ENCODE measurements at regions not wholly inside any gene's neighbourhood (a gene's known extent, or its start where the extent isn't known, plus 50 kb on each side); places are given as distances from the start of the nearest gene placed in this dataset.

- H3K36me3 ChIP-seq (ENCODE audit: control insufficient read depth, insufficient read depth, low read length): no peaks in the 10 kb centered on the region
- Mint-ChIP-seq H3K27ac (no peak overlapping the region), H3K27me3 (ENCODE audit: insufficient read depth) (no peaks in the 10 kb centered on the region), H3K4me3 (no peak overlapping the region), H3K4me1 (peaks cover 21% of the 10 kb centered on the region), H3K9me3 (peaks cover 1% of the 10 kb centered on the region), H3K36me3 (ENCODE audit: low read depth) (no peaks in the 10 kb centered on the region)
- H3K9ac ChIP-seq (ENCODE audit: extremely low read depth, low read length, poor library complexity, severe bottlenecking): no peak overlapping the region
- no peaks in the 10 kb centered on the region for H3K9me3 ChIP-seq (ENCODE audit: control insufficient read depth, low read length)
- no peak overlapping the region for H3K4me3 ChIP-seq (ENCODE audit: low read length)
- WGBS, 2 experiments (ENCODE audit: insufficient coverage in 1 of 2, insufficient read length in 1 of 2): 94 to 100% methylated on average over 2 to 3 of the region's 4 CpGs
- no peak overlapping the region for H3K27ac ChIP-seq (ENCODE audit: low read depth, low read length)
- H3K27me3 ChIP-seq (ENCODE audit: control insufficient read depth, insufficient read depth, low read length, poor library complexity, severe bottlenecking): no peaks in the 10 kb centered on the region
- peaks cover 6% of the 10 kb centered on the region for H3K4me1 ChIP-seq (ENCODE audit: control insufficient read depth, insufficient read depth, low read length)
- no peak for TF ChIP-seq CTCF (conservative IDR thresholded peaks at IDR 0.05)
- DNase-seq: no peak
These were observed 893.8 kb upstream of the ACO1 start for GRCh38 chr9:31490551-31491106.

- Histone ChIP-seq H3K4me3 (ENCODE audit: low read length) (no peak overlapping the region), H3K27ac (ENCODE audit: low read depth, low read length) (peak overlapping the region; percentile 6), H3K9ac (ENCODE audit: extremely low read depth, low read length, poor library complexity, severe bottlenecking) (no peak overlapping the region), H3K4me1 (ENCODE audit: control insufficient read depth, insufficient read depth, low read length) (peaks cover 2% of the 10 kb centered on the region), H3K27me3 (ENCODE audit: control insufficient read depth, insufficient read depth, low read length, poor library complexity, severe bottlenecking) (no peaks in the 10 kb centered on the region), H3K9me3 (ENCODE audit: control insufficient read depth, low read length) (peaks cover 8% of the 10 kb centered on the region), H3K36me3 (ENCODE audit: control insufficient read depth, insufficient read depth, low read length) (no peaks in the 10 kb centered on the region)
- H3K9me3 Mint-ChIP-seq: peaks cover 16% of the 10 kb centered on the region
- H3K27me3 Mint-ChIP-seq (ENCODE audit: insufficient read depth): no peaks in the 10 kb centered on the region
- 70 to 100% methylated on average over 1 of the region's 1 CpG for WGBS, 2 experiments (ENCODE audit: insufficient coverage in 1 of 2, insufficient read length in 1 of 2)
- no peak overlapping the region for H3K27ac Mint-ChIP-seq
- peaks cover 8% of the 10 kb centered on the region for H3K4me1 Mint-ChIP-seq
- no peak for TF ChIP-seq CTCF (conservative IDR thresholded peaks at IDR 0.05)
- DNase-seq: no peak
- H3K4me3 Mint-ChIP-seq: no peak overlapping the region
- peaks cover 5% of the 10 kb centered on the region for H3K36me3 Mint-ChIP-seq (ENCODE audit: low read depth)
These were observed 892.2 kb upstream of the ACO1 start for GRCh38 chr9:31492229-31492628.

DNA sequence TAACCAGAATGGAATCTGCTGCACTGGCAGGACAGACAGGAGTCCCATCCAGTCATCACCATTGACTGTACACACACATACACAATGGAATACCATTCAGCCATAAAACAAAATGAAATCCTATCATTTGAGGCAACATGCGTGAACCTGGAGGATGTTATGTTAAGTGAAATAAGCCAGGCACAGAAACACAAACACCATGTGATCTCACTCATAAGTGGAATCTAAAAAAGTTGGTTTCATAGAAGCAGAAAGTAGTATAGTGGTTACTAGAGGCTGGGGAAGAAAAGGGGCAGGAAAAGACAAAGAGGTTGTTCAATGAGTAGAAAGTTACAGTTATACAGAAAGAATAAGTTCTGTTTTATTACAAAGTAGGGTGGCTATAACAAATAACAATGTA, 884.0 kb upstream of the ACO1 start:
- Histone ChIP-seq H3K27ac (ENCODE audit: low read depth, low read length) (no peak overlapping the region), H3K4me1 (ENCODE audit: control insufficient read depth, insufficient read depth, low read length) (no peaks in the 10 kb centered on the region), H3K4me3 (ENCODE audit: low read length) (no peak overlapping the region), H3K36me3 (ENCODE audit: control insufficient read depth, insufficient read depth, low read length) (no peaks in the 10 kb centered on the region), H3K9me3 (ENCODE audit: control insufficient read depth, low read length) (peaks cover 8% of the 10 kb centered on the region), H3K9ac (ENCODE audit: extremely low read depth, low read length, poor library complexity, severe bottlenecking) (no peak overlapping the region), H3K27me3 (ENCODE audit: control insufficient read depth, insufficient read depth, low read length, poor library complexity, severe bottlenecking) (no peaks in the 10 kb centered on the region)
- 92% methylated on average over 1 of the region's 1 CpG; no CpG with 5 or more reads in 1 of the 2 experiments for WGBS, 2 experiments (ENCODE audit: insufficient coverage in 1 of 2, insufficient read length in 1 of 2)
- H3K9me3 Mint-ChIP-seq: peaks cover 21% of the 10 kb centered on the region
- H3K4me3 Mint-ChIP-seq: no peak overlapping the region
- no peaks in the 10 kb centered on the region for H3K27me3 Mint-ChIP-seq (ENCODE audit: insufficient read depth)
- peaks cover 5% of the 10 kb centered on the region for H3K36me3 Mint-ChIP-seq (ENCODE audit: low read depth)
- no peak overlapping the region for H3K27ac Mint-ChIP-seq
- TF ChIP-seq CTCF (conservative IDR thresholded peaks at IDR 0.05): no peak
- DNase-seq: no peak
- no peaks in the 10 kb centered on the region for H3K4me1 Mint-ChIP-seq
